Kidney epithelial cell (primary cell): ENCODE measurements at regions not wholly inside any gene's neighbourhood (a gene's known extent, or its start where the extent isn't known, plus 50 kb on each side); places are given as distances from the start of the nearest gene placed in this dataset.

ENCODE experiments used
- DNase-seq: peaks from one replicate; pipeline ENCODE4 v3.0.0-alpha.2; 2010; ENCODE audit warnings: low read depth
- H3K27me3 ChIP-seq: 2 replicates; pipeline ENCODE4 v1.6.0; 2011; ENCODE audit warnings: low read length; ENCODE audit not compliant: control insufficient read depth, insufficient read depth
- H3K36me3 ChIP-seq: 2 replicates; pipeline ENCODE4 v1.5.1; 2011; ENCODE audit warnings: low read length; ENCODE audit not compliant: control insufficient read depth, insufficient read depth
- H3K4me3 ChIP-seq: 2 replicates; pipeline ENCODE4 v1.5.1; 2011; ENCODE audit warnings: low read depth, mild to moderate bottlenecking, control low read depth, low read length
- TF ChIP-seq, protein P1 (sequence below): IDR thresholded peaks from 2 replicates; pipeline ENCODE4 v1.5.1; 2011; ENCODE audit warnings: mild to moderate bottlenecking, moderate library complexity, low read length, control low read depth, inconsistent platforms; ENCODE audit not compliant: insufficient read depth, poor library complexity, severe bottlenecking

DNA sequence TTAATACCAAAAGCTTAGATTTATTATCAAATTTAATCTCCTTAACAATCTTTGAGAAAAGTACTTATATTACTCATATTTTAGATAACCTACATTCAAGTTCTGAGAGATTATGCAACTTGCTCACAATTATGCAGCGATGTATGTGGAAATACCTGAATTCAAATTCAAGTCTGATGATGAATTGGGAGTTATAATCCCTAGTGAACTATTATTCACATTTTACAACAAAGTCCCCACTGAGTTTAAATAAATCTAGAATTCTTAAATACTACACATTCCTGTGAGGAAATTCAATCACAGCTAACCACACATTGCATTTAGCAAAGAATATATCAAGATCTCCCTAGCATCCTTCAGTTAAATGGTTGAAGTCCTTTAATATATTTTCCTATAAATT lies 278.4 kb downstream of the NOL4 start:
- TF ChIP-seq, protein P1, sequence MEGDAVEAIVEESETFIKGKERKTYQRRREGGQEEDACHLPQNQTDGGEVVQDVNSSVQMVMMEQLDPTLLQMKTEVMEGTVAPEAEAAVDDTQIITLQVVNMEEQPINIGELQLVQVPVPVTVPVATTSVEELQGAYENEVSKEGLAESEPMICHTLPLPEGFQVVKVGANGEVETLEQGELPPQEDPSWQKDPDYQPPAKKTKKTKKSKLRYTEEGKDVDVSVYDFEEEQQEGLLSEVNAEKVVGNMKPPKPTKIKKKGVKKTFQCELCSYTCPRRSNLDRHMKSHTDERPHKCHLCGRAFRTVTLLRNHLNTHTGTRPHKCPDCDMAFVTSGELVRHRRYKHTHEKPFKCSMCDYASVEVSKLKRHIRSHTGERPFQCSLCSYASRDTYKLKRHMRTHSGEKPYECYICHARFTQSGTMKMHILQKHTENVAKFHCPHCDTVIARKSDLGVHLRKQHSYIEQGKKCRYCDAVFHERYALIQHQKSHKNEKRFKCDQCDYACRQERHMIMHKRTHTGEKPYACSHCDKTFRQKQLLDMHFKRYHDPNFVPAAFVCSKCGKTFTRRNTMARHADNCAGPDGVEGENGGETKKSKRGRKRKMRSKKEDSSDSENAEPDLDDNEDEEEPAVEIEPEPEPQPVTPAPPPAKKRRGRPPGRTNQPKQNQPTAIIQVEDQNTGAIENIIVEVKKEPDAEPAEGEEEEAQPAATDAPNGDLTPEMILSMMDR, result no peak
- no peak for DNase-seq
- no peaks in the 10 kb centered on the region for H3K36me3 ChIP-seq
- H3K27me3 ChIP-seq, result no peaks in the 10 kb centered on the region
- no peak overlapping the region for H3K4me3 ChIP-seq

DNA sequence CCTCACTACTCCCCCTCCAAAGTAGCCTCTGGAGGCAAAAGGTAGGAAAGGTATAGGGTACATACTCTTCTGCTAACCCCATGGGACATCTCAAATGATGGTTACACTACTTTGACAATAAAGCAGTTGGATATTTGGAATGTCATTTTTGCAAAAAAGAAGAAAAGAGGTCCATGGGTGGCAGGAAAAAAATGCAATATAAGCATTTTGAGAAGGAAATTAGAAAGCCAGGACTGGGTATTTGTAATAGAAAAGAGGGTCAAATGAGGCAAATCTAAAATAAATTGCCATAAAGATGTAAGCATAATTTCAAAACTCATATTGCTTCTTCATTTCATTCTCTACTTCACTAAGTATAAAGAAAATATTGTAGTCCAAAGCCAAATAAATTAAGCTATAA lies 280.2 kb downstream of the NOL4 start:
- no peaks in the 10 kb centered on the region for H3K27me3 ChIP-seq
- no peaks in the 10 kb centered on the region for H3K36me3 ChIP-seq
- no peak overlapping the region for H3K4me3 ChIP-seq
- TF ChIP-seq, protein P1, result no peak
- no peak for DNase-seq

DNA sequence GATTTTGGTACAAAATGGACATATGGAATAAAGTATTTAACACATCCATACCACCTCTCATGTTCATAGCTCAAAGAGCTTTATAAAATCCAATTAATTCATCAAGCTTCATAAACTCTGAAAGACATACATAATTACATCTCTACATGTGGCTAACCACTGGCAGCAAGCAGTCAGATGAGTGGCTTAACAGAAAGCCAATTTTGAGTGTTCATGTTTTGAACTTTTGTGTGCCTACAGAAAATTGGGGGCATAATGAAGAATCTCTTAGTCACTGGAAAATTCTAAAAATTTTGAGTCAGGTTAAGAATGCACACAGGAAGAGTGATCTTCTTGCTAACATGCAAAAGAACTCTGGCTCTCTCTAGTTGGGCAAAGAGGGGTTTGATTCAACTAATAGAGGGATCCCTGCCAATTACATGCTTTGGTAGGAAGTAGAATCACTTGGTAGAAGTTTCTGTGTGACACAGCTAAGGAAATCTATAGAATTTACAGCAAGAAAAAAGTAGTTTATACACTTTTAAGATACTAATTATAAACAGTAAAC lies 287.4 kb downstream of the NOL4 start:
- Histone ChIP-seq H3K4me3 (no peak overlapping the region), H3K36me3 (no peaks in the 10 kb centered on the region), H3K27me3 (no peaks in the 10 kb centered on the region)
- DNase-seq, result no peak
- TF ChIP-seq, protein P1, result no peak

DNA sequence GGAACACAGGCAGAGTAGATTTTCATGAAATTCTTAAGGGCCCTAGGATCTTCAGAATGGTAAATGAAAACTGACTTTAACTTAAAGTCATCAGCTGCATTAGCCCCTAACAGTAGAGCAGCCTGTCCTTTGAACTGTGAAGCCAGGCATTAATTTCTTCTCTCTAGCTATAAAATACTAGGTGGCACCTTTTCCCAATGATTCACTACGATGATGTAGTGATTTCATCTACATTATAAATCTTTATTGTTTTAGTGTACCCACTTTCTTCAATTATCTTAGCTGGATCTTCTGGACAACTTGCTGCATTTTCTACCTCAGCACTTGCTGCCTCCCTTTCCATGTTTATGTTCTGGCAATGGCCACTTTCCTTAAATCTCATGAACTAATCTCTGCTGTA lies 290.5 kb downstream of the NOL4 start:
- Histone ChIP-seq H3K27me3 (no peaks in the 10 kb centered on the region), H3K36me3 (no peaks in the 10 kb centered on the region), H3K4me3 (no peak overlapping the region)
- TF ChIP-seq, protein P1, result no peak
- no peak for DNase-seq

DNA sequence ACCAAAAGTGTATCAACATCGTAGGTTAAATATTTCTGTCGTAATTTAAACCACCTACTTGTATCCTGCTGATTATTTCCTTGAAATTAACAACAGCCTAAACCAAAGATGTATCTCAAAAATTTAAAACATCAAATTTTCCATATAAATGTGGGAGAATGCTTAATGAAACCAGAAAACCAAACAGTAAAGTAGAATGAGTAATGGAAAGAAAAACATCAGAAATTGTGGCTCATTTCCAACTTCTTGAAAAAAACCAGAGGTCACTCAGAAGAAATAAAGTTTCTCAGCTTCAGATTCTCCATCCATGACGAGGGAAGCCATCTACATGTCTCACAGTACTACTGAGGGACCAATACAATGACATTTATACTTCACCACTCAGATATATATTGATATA lies 296.5 kb downstream of the NOL4 start:
- Histone ChIP-seq H3K36me3 (no peaks in the 10 kb centered on the region), H3K27me3 (no peaks in the 10 kb centered on the region), H3K4me3 (no peak overlapping the region)
- TF ChIP-seq, protein P1, result no peak
- DNase-seq, result peak; percentile 23

DNA sequence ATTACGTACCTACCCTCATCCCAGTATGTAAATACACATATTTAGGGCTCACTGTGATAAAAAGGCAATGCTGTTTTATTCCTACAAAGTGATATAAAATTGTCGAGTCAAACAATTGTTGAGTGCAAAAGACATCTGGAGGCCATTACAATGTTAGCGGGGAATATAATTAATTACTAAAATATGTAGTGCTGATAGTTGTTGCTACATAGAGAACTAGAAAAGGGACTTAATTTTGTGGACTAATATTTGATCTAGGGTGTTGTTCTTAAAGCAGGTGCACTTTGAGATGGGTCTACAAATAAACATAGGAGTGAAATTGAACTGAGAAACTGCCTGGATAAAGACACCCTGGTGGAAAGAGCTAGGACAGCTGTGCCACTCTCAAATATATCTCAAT lies 300.1 kb downstream of the NOL4 start:
- TF ChIP-seq, protein P1, result no peak
- no peak for DNase-seq
- H3K4me3 ChIP-seq, result no peak overlapping the region
- no peaks in the 10 kb centered on the region for H3K36me3 ChIP-seq
- no peaks in the 10 kb centered on the region for H3K27me3 ChIP-seq
